HPDE6-E6E7 (cell line): ENCODE measurements at regions not wholly inside any gene's neighbourhood (a gene's known extent, or its start where the extent isn't known, plus 50 kb on each side); places are given as distances from the start of the nearest gene placed in this dataset.
A peak's percentile ranks its signal among the peaks of the same experiment; 100 is the strongest.

ENCODE experiments used
- DNase-seq: peaks from one replicate; pipeline ENCODE4 v3.0.0; 2011; ENCODE audit warnings: missing footprints; ENCODE audit errors: extremely low spot score

GRCh38 chr15:35657679-35658311 is 111.8 kb upstream of the DPH6 start:
- no peak for DNase-seq

GRCh38 chr15:35663956-35664355 is 118.0 kb upstream of the DPH6 start:
- DNase-seq = no peak

GRCh38 chr15:35665896-35666536 is 120.1 kb upstream of the DPH6 start:
- DNase-seq = no peak

- no peak for DNase-seq
Measured at GRCh38 chr15:35667908-35668307, 121.9 kb upstream of the DPH6 start.

GRCh38 chr15:35669021-35669420 is 123.1 kb upstream of the DPH6 start:
- no peak for DNase-seq

GRCh38 chr15:35669432-35670045 is 123.6 kb upstream of the DPH6 start:
- peak; percentile 19 for DNase-seq

- no peak for DNase-seq
Measured at GRCh38 chr15:35671197-35671596, 125.2 kb upstream of the DPH6 start.

GRCh38 chr15:35671981-35672380 is 126.0 kb upstream of the DPH6 start:
- DNase-seq = no peak

- DNase-seq = no peak
Measured at GRCh38 chr15:35673093-35673684, 127.2 kb upstream of the DPH6 start.

GRCh38 chr15:35674873-35675781 is 129.2 kb upstream of the DPH6 start:
- no peak for DNase-seq

- DNase-seq = no peak
Measured at GRCh38 chr15:35678774-35679173, 132.8 kb upstream of the DPH6 start.

GRCh38 chr15:35679186-35679585 is 133.2 kb upstream of the DPH6 start:
- DNase-seq = no peak

- no peak for DNase-seq
Measured at GRCh38 chr15:35680951-35681350, 135.0 kb upstream of the DPH6 start.

- DNase-seq = no peak
Measured at GRCh38 chr15:35686347-35686746, 140.4 kb upstream of the DPH6 start.

- DNase-seq = no peak
Measured at GRCh38 chr15:35689266-35689665, 143.3 kb upstream of the DPH6 start.

- no peak for DNase-seq
Measured at GRCh38 chr15:35690089-35690488, 144.1 kb upstream of the DPH6 start.

- no peak for DNase-seq
Measured at GRCh38 chr15:35690698-35691116, 144.7 kb upstream of the DPH6 start.

- no peak for DNase-seq
Measured at GRCh38 chr15:35691173-35691761, 145.3 kb upstream of the DPH6 start.

GRCh38 chr15:35691891-35692867 is 146.2 kb upstream of the DPH6 start:
- DNase-seq = no peak

- no peak for DNase-seq
Measured at GRCh38 chr15:35693286-35693685, 147.3 kb upstream of the DPH6 start.
